Thyroid gland (tissue), 4 donors: ENCODE measurements at regions not wholly inside any gene's neighbourhood (a gene's known extent, or its start where the extent isn't known, plus 50 kb on each side); places are given as distances from the start of the nearest gene placed in this dataset.

Experiments
- DNase-seq, 2 donors: peaks; one replicate each; pipeline ENCODE4 v3.0.0-alpha.2; 2019
- H3K27ac ChIP-seq, 3 donors: fragments of 200-600 bp; sonication (generic); 1 replicate in 2 of 3; 2 replicates in 1 of 3; pipeline ENCODE4 v1.5.1; 2016 to 2019; ENCODE audit warnings: mild to moderate bottlenecking in 1 of 3, moderate library complexity in 1 of 3
- H3K27me3 ChIP-seq: fragments of 200-600 bp; sonication (generic); one replicate; pipeline ENCODE4 v1.5.1; 2019
- H3K36me3 ChIP-seq, 2 donors: fragments of 200-600 bp; sonication (generic); one replicate each; pipeline ENCODE4 v1.5.1; 2016 to 2019
- H3K4me1 ChIP-seq, 2 donors: fragments of 200-600 bp; sonication (generic); one replicate each; pipeline ENCODE4 v1.5.1; 2017 to 2019
- H3K4me3 ChIP-seq, 3 donors: fragments of 200-600 bp; sonication (generic); replicated peaks in 1 of 3; 1 replicate in 2 of 3; 2 replicates in 1 of 3; pipeline ENCODE4 v1.5.1; 2016; ENCODE audit warnings: mild to moderate bottlenecking in 1 of 3
- H3K9me3 ChIP-seq: fragments of 200-600 bp; sonication (generic); one replicate; pipeline ENCODE4 v1.5.1; 2017
- CTCF ChIP-seq, 6 experiments: fragments of 200-600 bp in 3 of 6; fragments of 450-650 bp in 3 of 6; sonication (generic) in 3 of 6; IDR thresholded peaks; one replicate each; pipeline ENCODE4 v1.5.1; 2016 to 2019; ENCODE audit warnings: antibody characterized with exemption in 6 of 6, mild to moderate bottlenecking in 2 of 6, inconsistent platforms in 1 of 6, moderate library complexity in 1 of 6
- POLR2A ChIP-seq, 2 donors: fragments of 450-650 bp; IDR thresholded peaks; one replicate each; pipeline ENCODE4 v1.6.1; 2017; ENCODE audit warnings: antibody characterized with exemption in 2 of 2, mild to moderate bottlenecking in 2 of 2, moderate library complexity in 1 of 2
- WGBS, 2 donors: methylation state at CpG; one replicate each; pipeline ENCODE4 v1.1.5; 2017; 5-methylcytosine and 5-hydroxymethylcytosine counted together
- intact Hi-C: fragments of 100-400 bp; cut with DNase I; formaldehyde crosslinking; loops from one replicate; pipeline ENCODE4 v1.15.1; 2023

- peaks cover 38 to 43% of the 10 kb centered on the region in 2 donors for H3K4me1 ChIP-seq
- no peaks in the 10 kb centered on the region for H3K9me3 ChIP-seq
- TF ChIP-seq POLR2A (IDR thresholded peaks at IDR 0.05) (no peak), CTCF (IDR thresholded peaks at IDR 0.05) (no peak)
- no peak for DNase-seq
- no peaks in the 10 kb centered on the region for H3K36me3 ChIP-seq
- 95 to 97% methylated on average over 9 of the region's 9 CpGs for WGBS, 2 donors
- H3K27me3 ChIP-seq: no peaks in the 10 kb centered on the region
- H3K4me3 ChIP-seq: no peak overlapping the region
- H3K27ac ChIP-seq: no peak overlapping the region
- intact Hi-C loops: no loop called here
These were observed 78.1 kb downstream of the FZD1 start for GRCh38 chr7:91342346-91342745.

DNA sequence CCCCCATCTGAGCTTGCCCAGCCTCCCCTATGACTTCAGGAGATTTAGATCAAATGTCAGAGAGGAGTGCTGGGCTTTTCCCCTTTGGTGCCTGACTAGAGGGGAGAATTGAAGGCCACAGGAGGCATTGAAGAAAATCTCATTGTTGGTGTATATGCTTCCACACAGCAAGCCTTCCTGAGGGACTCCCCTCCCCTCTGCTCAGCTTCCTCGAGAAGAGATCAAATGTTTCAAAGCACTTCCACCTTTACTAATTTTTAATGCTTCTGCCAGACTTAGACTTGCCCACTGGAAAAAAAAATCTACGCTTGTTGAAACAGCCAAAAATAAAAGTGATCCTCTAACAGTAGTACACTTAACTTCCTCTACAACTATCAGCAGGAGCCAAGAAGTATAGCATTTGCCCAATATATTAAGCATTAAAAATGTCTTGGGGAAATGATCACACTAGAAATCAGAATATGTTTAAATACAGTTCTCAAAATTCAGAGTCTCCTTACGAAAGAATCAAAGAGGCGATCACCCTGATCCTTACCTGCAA lies 79.3 kb downstream of the FZD1 start:
- Histone ChIP-seq H3K9me3 (no peaks in the 10 kb centered on the region), H3K4me1 (peaks cover 48 to 50% of the 10 kb centered on the region in 2 donors), H3K36me3 (no peaks in the 10 kb centered on the region), H3K4me3 (no peak overlapping the region), H3K27ac (peak overlapping the region; percentile 47 to 65 (median 58)), H3K27me3 (no peaks in the 10 kb centered on the region)
- TF ChIP-seq CTCF (IDR thresholded peaks at IDR 0.05) (no peak), POLR2A (IDR thresholded peaks at IDR 0.05) (no peak)
- intact Hi-C loops: no loop called here
- DNase-seq: no peak
- WGBS, 2 donors: 47 to 53% methylated on average over 4 of the region's 4 CpGs

DNA sequence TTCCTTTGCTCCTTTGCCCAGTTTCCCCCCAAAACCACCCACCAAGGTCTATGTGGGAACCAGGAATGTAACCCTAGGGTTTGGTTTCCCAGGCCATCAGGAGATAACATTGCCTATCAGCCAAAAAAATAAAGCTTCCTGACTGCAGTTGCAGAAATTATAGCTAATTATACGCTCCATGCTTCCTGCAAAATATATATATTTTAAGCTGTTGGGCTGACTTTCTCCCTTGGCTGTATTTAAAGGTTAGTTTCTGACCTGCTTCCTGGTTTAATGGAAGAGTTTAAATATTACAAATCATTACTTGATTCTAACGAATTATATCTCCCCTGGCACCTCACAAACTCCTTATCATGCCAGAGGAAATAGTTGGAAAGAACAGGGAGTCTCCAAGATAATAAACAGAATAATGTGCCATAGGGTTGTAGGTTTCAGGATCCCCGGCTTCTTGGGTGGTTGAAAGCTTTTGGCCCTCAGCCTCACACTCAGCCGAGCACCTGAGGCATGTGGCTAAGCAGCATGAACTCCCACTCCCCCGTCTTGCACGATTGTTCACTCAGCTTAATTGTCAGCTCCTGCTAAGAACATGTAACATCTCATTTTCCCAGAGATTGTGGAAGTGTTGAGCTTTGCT lies 79.9 kb downstream of the FZD1 start:
- Histone ChIP-seq H3K27me3 (no peaks in the 10 kb centered on the region), H3K4me3 (no peak overlapping the region), H3K36me3 (no peaks in the 10 kb centered on the region), H3K27ac (peak overlapping the region; percentile 47 to 65 (median 58)), H3K9me3 (no peaks in the 10 kb centered on the region), H3K4me1 (peaks cover 50 to 54% of the 10 kb centered on the region in 2 donors)
- TF ChIP-seq CTCF (IDR thresholded peaks at IDR 0.05) (no peak), POLR2A (IDR thresholded peaks at IDR 0.05) (no peak)
- DNase-seq: peak; percentile 30 to 33
- intact Hi-C loops: no loop called here
- WGBS, 2 donors: 20 to 26% methylated on average over 6 of the region's 6 CpGs

DNA sequence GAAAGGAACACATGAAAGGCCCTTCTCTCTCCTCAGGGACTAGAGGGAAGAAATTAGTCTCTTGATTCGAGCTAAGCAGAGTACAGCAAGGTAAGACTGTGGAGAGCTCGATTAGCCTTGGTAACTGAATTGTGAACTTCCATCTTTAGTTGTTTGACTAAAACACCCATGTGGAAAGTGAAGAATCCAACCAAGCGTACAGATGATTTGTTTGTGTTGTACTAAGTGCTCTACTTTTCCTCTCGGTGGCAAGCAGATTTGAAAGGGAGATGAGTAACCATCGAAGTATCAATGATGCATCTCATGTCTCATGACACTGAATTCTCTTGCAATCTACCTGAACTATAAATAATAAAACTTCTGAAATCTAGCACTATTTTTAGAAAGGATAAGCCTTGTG lies 80.7 kb downstream of the FZD1 start:
- WGBS, 2 donors: 34 to 49% methylated on average over 5 of the region's 5 CpGs
- intact Hi-C loops: no loop called here
- H3K9me3 ChIP-seq: no peaks in the 10 kb centered on the region

More for the DNA sequence above, 80.7 kb downstream of the FZD1 start:
- no peak overlapping the region for H3K4me3 ChIP-seq
- H3K27ac ChIP-seq: peak overlapping the region; percentile 47 to 65 (median 58)
- DNase-seq: no peak
- H3K4me1 ChIP-seq: peaks cover 50 to 55% of the 10 kb centered on the region in 2 donors
- H3K27me3 ChIP-seq: no peaks in the 10 kb centered on the region
- TF ChIP-seq POLR2A (IDR thresholded peaks at IDR 0.05) (no peak), CTCF (IDR thresholded peaks at IDR 0.05) (no peak)
- H3K36me3 ChIP-seq: no peaks in the 10 kb centered on the region
